ENCODE measurements at regions not wholly inside any gene's neighbourhood (a gene's known extent, or its start where the extent isn't known, plus 50 kb on each side); places are given as distances from the start of the nearest gene placed in this dataset.

GRCh38 chr6:140857739-140858380 lies 1274.9 kb upstream of the GJE1 start:
- no peak for DNase-seq

GRCh38 chr6:140855520-140855919 lies 1277.2 kb upstream of the GJE1 start:
- no peak for DNase-seq

- no peak for DNase-seq
Measured at GRCh38 chr6:140854318-140854717, 1278.4 kb upstream of the GJE1 start.

- DNase-seq = no peak
Measured at GRCh38 chr6:140850438-140850837, 1282.3 kb upstream of the GJE1 start.

GRCh38 chr6:140849456-140849855 lies 1283.3 kb upstream of the GJE1 start:
- no peak for DNase-seq

- no peak for DNase-seq
Measured at GRCh38 chr6:140847262-140847645, 1285.5 kb upstream of the GJE1 start.

GRCh38 chr6:140846503-140847261 lies 1286.0 kb upstream of the GJE1 start:
- no peak for DNase-seq

- DNase-seq = no peak
Measured at GRCh38 chr6:140845701-140846100, 1287.0 kb upstream of the GJE1 start.

GRCh38 chr6:140844167-140844566 lies 1288.6 kb upstream of the GJE1 start:
- DNase-seq = no peak

- DNase-seq = no peak
Measured at GRCh38 chr6:140833408-140833807, 1299.3 kb upstream of the GJE1 start.

- DNase-seq = no peak
Measured at GRCh38 chr6:140830666-140831065, 1302.1 kb upstream of the GJE1 start.

- no peak for DNase-seq
Measured at GRCh38 chr6:140828856-140829255, 1303.9 kb upstream of the GJE1 start.

GRCh38 chr6:140827593-140827992 lies 1305.1 kb upstream of the GJE1 start:
- DNase-seq = no peak

GRCh38 chr6:140825731-140826130 lies 1307.0 kb upstream of the GJE1 start:
- no peak for DNase-seq

GRCh38 chr6:140824595-140824994 lies 1308.1 kb upstream of the GJE1 start:
- DNase-seq = no peak

- no peak for DNase-seq
Measured at GRCh38 chr6:140821196-140821595, 1311.5 kb upstream of the GJE1 start.

GRCh38 chr6:140817176-140817575 lies 1315.5 kb upstream of the GJE1 start:
- DNase-seq = no peak

GRCh38 chr6:140816681-140817080 lies 1316.0 kb upstream of the GJE1 start:
- DNase-seq = no peak

GRCh38 chr6:140812636-140813035 lies 1320.1 kb upstream of the GJE1 start:
- DNase-seq = no peak

GRCh38 chr6:140811642-140812041 lies 1321.1 kb upstream of the GJE1 start:
- DNase-seq = no peak

- DNase-seq = no peak
Measured at GRCh38 chr6:140809694-140810101, 1323.0 kb upstream of the GJE1 start.

- DNase-seq = no peak
Measured at GRCh38 chr6:140806431-140806830, 1326.3 kb upstream of the GJE1 start.

GRCh38 chr6:140794544-140794943 lies 1338.2 kb upstream of the GJE1 start:
- no peak for DNase-seq

- DNase-seq = no peak
Measured at GRCh38 chr6:140790109-140790508, 1342.6 kb upstream of the GJE1 start.

GRCh38 chr6:140789466-140789865 lies 1343.3 kb upstream of the GJE1 start:
- DNase-seq = no peak

All from activated CD8-positive, alpha-beta memory T cell treated with anti-CD3 and anti-CD28 coated beads for 24 hours (primary cell).